ENCODE measurements at regions not wholly inside any gene's neighbourhood (a gene's known extent, or its start where the extent isn't known, plus 50 kb on each side); places are given as distances from the start of the nearest gene placed in this dataset.

GRCh38 chr10:10517866-10518265 is 499.8 kb upstream of the CELF2 start:
- no peak for DNase-seq

GRCh38 chr10:10519674-10520073 is 498.0 kb upstream of the CELF2 start:
- no peak for DNase-seq

- no peak for DNase-seq
Measured at GRCh38 chr10:10520491-10521385, 496.9 kb upstream of the CELF2 start.

- no peak for DNase-seq
Measured at GRCh38 chr10:10526846-10527245, 490.8 kb upstream of the CELF2 start.

- no peak for DNase-seq
Measured at GRCh38 chr10:10527861-10528562, 489.7 kb upstream of the CELF2 start.

- no peak for DNase-seq
Measured at GRCh38 chr10:10528563-10528910, 489.1 kb upstream of the CELF2 start.

- no peak for DNase-seq
Measured at GRCh38 chr10:10530313-10530712, 487.4 kb upstream of the CELF2 start.

GRCh38 chr10:10532236-10532635 is 485.4 kb upstream of the CELF2 start:
- DNase-seq, result no peak

GRCh38 chr10:10532826-10533225 is 484.8 kb upstream of the CELF2 start:
- DNase-seq, result no peak

- no peak for DNase-seq
Measured at GRCh38 chr10:10533437-10533836, 484.2 kb upstream of the CELF2 start.

- DNase-seq, result no peak
Measured at GRCh38 chr10:10538326-10538725, 479.3 kb upstream of the CELF2 start.

- DNase-seq, result no peak
Measured at GRCh38 chr10:10540398-10540797, 477.3 kb upstream of the CELF2 start.

GRCh38 chr10:10542477-10542876 is 475.2 kb upstream of the CELF2 start:
- DNase-seq, result no peak

GRCh38 chr10:10544890-10545289 is 472.8 kb upstream of the CELF2 start:
- no peak for DNase-seq

GRCh38 chr10:10545771-10546170 is 471.9 kb upstream of the CELF2 start:
- DNase-seq, result no peak

- no peak for DNase-seq
Measured at GRCh38 chr10:10551596-10552301, 465.9 kb upstream of the CELF2 start.

GRCh38 chr10:10552948-10553347 is 464.7 kb upstream of the CELF2 start:
- no peak for DNase-seq

GRCh38 chr10:10564081-10564794 is 453.4 kb upstream of the CELF2 start:
- no peak for DNase-seq

GRCh38 chr10:10576937-10577336 is 440.7 kb upstream of the CELF2 start:
- DNase-seq, result no peak

- DNase-seq, result no peak
Measured at GRCh38 chr10:10579709-10580108, 438.0 kb upstream of the CELF2 start.

GRCh38 chr10:10584161-10584560 is 433.5 kb upstream of the CELF2 start:
- DNase-seq, result no peak

- DNase-seq, result no peak
Measured at GRCh38 chr10:10587744-10588393, 429.8 kb upstream of the CELF2 start.

Measured in activated gamma-delta T cell (primary cell).